Activated naive CD8-positive, alpha-beta T cell treated with anti-CD3 and anti-CD28 coated beads, Interleukin-2, amount 50 U/mL, for 16 hours (primary cell): ENCODE measurements at regions not wholly inside any gene's neighbourhood (a gene's known extent, or its start where the extent isn't known, plus 50 kb on each side); places are given as distances from the start of the nearest gene placed in this dataset.

Source experiments
- DNase-seq: peaks from one replicate; pipeline ENCODE4 v3.0.0-alpha.2; 2020; ENCODE audit warnings: low read depth, low spot score

- DNase-seq, result no peak
Observed at GRCh38 chr20:60631585-60632287, 620.3 kb upstream of the CDH4 start.

GRCh38 chr20:60632391-60633262 lies 619.4 kb upstream of the CDH4 start:
- no peak for DNase-seq

GRCh38 chr20:60634491-60635172 lies 617.4 kb upstream of the CDH4 start:
- DNase-seq, result no peak

- no peak for DNase-seq
Observed at GRCh38 chr20:60636417-60636816, 615.6 kb upstream of the CDH4 start.

- DNase-seq, result no peak
Observed at GRCh38 chr20:60637801-60638200, 614.3 kb upstream of the CDH4 start.

GRCh38 chr20:60638430-60639098 lies 613.5 kb upstream of the CDH4 start:
- no peak for DNase-seq

GRCh38 chr20:60641879-60642447 lies 610.1 kb upstream of the CDH4 start:
- DNase-seq, result no peak

GRCh38 chr20:60642541-60642940 lies 609.5 kb upstream of the CDH4 start:
- no peak for DNase-seq

GRCh38 chr20:60648556-60648955 lies 603.5 kb upstream of the CDH4 start:
- DNase-seq, result no peak

- no peak for DNase-seq
Observed at GRCh38 chr20:60649541-60649940, 602.5 kb upstream of the CDH4 start.

GRCh38 chr20:60650087-60650486 lies 602.0 kb upstream of the CDH4 start:
- DNase-seq, result no peak

- DNase-seq, result no peak
Observed at GRCh38 chr20:60652046-60652445, 600.0 kb upstream of the CDH4 start.

- DNase-seq, result no peak
Observed at GRCh38 chr20:60652615-60653014, 599.4 kb upstream of the CDH4 start.

- no peak for DNase-seq
Observed at GRCh38 chr20:60653111-60653845, 598.8 kb upstream of the CDH4 start.

GRCh38 chr20:60658681-60659080 lies 593.4 kb upstream of the CDH4 start:
- no peak for DNase-seq

- no peak for DNase-seq
Observed at GRCh38 chr20:60659240-60659639, 592.8 kb upstream of the CDH4 start.

GRCh38 chr20:60662307-60662706 lies 589.8 kb upstream of the CDH4 start:
- no peak for DNase-seq

- no peak for DNase-seq
Observed at GRCh38 chr20:60664106-60664505, 588.0 kb upstream of the CDH4 start.

- no peak for DNase-seq
Observed at GRCh38 chr20:60667641-60668040, 584.4 kb upstream of the CDH4 start.

- no peak for DNase-seq
Observed at GRCh38 chr20:60669211-60669610, 582.9 kb upstream of the CDH4 start.

GRCh38 chr20:60676011-60676410 lies 576.0 kb upstream of the CDH4 start:
- no peak for DNase-seq
